ENCODE measurements at regions not wholly inside any gene's neighbourhood (a gene's known extent, or its start where the extent isn't known, plus 50 kb on each side); places are given as distances from the start of the nearest gene placed in this dataset.

DNA sequence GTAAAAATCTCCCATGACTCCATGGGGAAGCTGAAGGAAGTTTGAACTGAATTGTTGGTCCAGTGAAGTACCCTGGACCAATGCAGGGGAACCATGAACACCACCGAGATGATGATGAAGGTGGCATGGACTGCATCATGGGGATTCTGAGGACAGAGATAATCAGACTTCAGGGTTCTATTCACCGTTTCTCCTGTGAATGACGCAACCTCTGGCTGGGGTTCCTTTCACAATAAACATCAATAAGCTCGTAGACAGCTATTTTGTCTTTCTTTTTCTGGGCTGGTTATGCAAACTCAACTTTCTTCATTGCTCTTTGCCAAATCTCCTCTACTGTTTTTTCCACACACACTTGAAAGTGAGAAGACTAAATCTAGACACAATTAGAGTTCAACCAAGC is 87.9 kb upstream of the NKX2-2 start:
- H3K27me3 ChIP-seq (ENCODE audit: control insufficient read depth in 2 of 2, insufficient read depth in 2 of 2, low read length in 2 of 2): no peaks in the 10 kb centered on the region
- DNase-seq (ENCODE audit: extremely low read depth in 1 of 4, low spot score in 3 of 4): no peak
- ChIA-PET POLR2A (no interaction called here), CTCF (ENCODE audit: low intra/inter-chr PET ratio) (no interaction called here)
- H3K36me3 ChIP-seq (ENCODE audit: control insufficient read depth, insufficient read depth, low read length): no peaks in the 10 kb centered on the region
- no peak overlapping the region for H3K4me2 ChIP-seq (ENCODE audit: insufficient read depth, low read length)
- H4K20me1 ChIP-seq (replicated peaks; ENCODE audit: control insufficient read depth, insufficient read depth, low read length): no peaks in the 10 kb centered on the region
- no peaks in the 10 kb centered on the region for H3K79me2 ChIP-seq (ENCODE audit: control insufficient read depth, insufficient read depth, low read length)
- H3K4me1 ChIP-seq (replicated peaks in 1 of 2; ENCODE audit: control insufficient read depth in 2 of 2, insufficient read depth in 2 of 2, low read length in 2 of 2): no peaks in the 10 kb centered on the region
- intact Hi-C loops (cut with micrococcal nuclease): no loop called here
- no TSS peak for BruUV-seq (replicated peaks)
- in situ Hi-C loops (cut with MboI): no loop called here
- H3K9me3 ChIP-seq (replicated peaks; ENCODE audit: control insufficient read depth, insufficient read depth, low read depth, low read length): no peaks in the 10 kb centered on the region
- ATAC-seq: no peak
- FAIRE-seq: no peak
- no peak overlapping the region for H3K9ac ChIP-seq (ENCODE audit: insufficient read depth in 1 of 2, low read depth in 2 of 2, low read length in 2 of 2)
- 0% methylated on average over 2 of the region's 4 CpGs for WGBS (ENCODE audit: insufficient coverage, low coverage, missing lambda C conversion rate)
- H2AFZ ChIP-seq (ENCODE audit: low read depth, low read length): no peak overlapping the region
- H3K4me3 ChIP-seq: no peak overlapping the region
- no peaks in the 10 kb centered on the region for H3K9me1 ChIP-seq (ENCODE audit: control insufficient read depth, insufficient read depth, low read length)
- H3K27ac ChIP-seq (ENCODE audit: extremely low read depth, low read depth, low read length): no peak overlapping the region
- TF ChIP-seq ZNF695 (CRISPR knock-in tag; IDR thresholded peaks at IDR 0.05) (no peak), NEUROD1 (IDR thresholded peaks at IDR 0.05; ENCODE audit: borderline replicate concordance, low read depth, low read length, partially characterized antibody) (no peak), IFI16 (CRISPR knock-in tag; IDR thresholded peaks at IDR 0.05) (no peak), STAT5B (CRISPR knock-in tag; IDR thresholded peaks at IDR 0.05) (no peak), HMGN3 (IDR thresholded peaks at IDR 0.05; ENCODE audit: borderline replicate concordance, extremely low read depth, insufficient read length, low read depth, low read length) (no peak), TAF9B (IDR thresholded peaks at IDR 0.05; ENCODE audit: partially characterized antibody) (no peak), FOXM1 (IDR thresholded peaks at IDR 0.05; ENCODE audit: low read depth) (no peak), FOXM1 (CRISPR knock-in tag; IDR thresholded peaks at IDR 0.05; ENCODE audit: low read depth) (no peak), CTCF (IDR thresholded peaks at IDR 0.05 in 2 of 3, conservative IDR thresholded peaks at IDR 0.05 in 1 of 3; ENCODE audit: insufficient read depth in 2 of 3, low read depth in 1 of 3, low read length in 3 of 3) (no peak), ZSCAN32 (CRISPR knock-in tag; IDR thresholded peaks at IDR 0.05) (no peak), NCOA4 (IDR thresholded peaks at IDR 0.05; ENCODE audit: partially characterized antibody) (no peak), KDM1A (IDR thresholded peaks at IDR 0.05) (no peak), ZNF445 (CRISPR knock-in tag; IDR thresholded peaks at IDR 0.05; ENCODE audit: low read depth) (no peak), ZNF384 (IDR thresholded peaks at IDR 0.05; ENCODE audit: low read depth, low read length) (no peak), RBFOX2 (IDR thresholded peaks at IDR 0.05; ENCODE audit: low read depth, low read length) (no peak)
- TF ChIP-seq, protein P1, sequence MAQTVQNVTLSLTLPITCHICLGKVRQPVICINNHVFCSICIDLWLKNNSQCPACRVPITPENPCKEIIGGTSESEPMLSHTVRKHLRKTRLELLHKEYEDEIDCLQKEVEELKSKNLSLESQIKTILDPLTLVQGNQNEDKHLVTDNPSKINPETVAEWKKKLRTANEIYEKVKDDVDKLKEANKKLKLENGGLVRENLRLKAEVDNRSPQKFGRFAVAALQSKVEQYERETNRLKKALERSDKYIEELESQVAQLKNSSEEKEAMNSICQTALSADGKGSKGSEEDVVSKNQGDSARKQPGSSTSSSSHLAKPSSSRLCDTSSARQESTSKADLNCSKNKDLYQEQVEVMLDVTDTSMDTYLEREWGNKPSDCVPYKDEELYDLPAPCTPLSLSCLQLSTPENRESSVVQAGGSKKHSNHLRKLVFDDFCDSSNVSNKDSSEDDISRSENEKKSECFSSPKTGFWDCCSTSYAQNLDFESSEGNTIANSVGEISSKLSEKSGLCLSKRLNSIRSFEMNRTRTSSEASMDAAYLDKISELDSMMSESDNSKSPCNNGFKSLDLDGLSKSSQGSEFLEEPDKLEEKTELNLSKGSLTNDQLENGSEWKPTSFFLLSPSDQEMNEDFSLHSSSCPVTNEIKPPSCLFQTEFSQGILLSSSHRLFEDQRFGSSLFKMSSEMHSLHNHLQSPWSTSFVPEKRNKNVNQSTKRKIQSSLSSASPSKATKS (CRISPR knock-in tag; IDR thresholded peaks at IDR 0.05): no peak
- TF ChIP-seq, protein P2, sequence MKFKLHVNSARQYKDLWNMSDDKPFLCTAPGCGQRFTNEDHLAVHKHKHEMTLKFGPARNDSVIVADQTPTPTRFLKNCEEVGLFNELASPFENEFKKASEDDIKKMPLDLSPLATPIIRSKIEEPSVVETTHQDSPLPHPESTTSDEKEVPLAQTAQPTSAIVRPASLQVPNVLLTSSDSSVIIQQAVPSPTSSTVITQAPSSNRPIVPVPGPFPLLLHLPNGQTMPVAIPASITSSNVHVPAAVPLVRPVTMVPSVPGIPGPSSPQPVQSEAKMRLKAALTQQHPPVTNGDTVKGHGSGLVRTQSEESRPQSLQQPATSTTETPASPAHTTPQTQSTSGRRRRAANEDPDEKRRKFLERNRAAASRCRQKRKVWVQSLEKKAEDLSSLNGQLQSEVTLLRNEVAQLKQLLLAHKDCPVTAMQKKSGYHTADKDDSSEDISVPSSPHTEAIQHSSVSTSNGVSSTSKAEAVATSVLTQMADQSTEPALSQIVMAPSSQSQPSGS (CRISPR knock-in tag; IDR thresholded peaks at IDR 0.05): no peak
- TF ChIP-seq, protein P3, sequence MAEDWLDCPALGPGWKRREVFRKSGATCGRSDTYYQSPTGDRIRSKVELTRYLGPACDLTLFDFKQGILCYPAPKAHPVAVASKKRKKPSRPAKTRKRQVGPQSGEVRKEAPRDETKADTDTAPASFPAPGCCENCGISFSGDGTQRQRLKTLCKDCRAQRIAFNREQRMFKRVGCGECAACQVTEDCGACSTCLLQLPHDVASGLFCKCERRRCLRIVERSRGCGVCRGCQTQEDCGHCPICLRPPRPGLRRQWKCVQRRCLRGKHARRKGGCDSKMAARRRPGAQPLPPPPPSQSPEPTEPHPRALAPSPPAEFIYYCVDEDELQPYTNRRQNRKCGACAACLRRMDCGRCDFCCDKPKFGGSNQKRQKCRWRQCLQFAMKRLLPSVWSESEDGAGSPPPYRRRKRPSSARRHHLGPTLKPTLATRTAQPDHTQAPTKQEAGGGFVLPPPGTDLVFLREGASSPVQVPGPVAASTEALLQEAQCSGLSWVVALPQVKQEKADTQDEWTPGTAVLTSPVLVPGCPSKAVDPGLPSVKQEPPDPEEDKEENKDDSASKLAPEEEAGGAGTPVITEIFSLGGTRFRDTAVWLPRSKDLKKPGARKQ (CRISPR knock-in tag; IDR thresholded peaks at IDR 0.05): no peak

Data from K562 (cell line).